ENCODE measurements at regions not wholly inside any gene's neighbourhood (a gene's known extent, or its start where the extent isn't known, plus 50 kb on each side); places are given as distances from the start of the nearest gene placed in this dataset.

DNA sequence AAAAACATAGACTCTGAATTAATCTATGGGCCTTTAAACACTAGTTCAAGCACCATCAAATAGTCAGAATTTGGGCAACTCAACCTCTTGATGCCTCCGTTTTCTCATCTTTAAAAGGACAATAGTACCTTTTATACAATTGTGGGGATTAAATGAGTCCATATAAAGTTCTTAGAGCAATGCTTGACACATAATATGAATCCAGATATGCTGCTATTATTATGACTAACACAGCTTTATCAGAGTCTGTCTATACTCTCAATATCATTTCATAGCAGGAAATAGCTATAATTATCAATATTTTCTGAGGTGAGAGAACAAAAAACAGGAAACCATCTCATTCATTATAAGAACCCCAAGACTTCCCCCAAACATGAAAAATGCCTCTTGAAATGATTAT is 430.5 kb upstream of the XYLT1 start:
- in situ Hi-C loops (cut with HindIII; ENCODE audit: low pct_unique_long_range_greater_than_20kb, low sequenced_read_pairs), result no loop called here
- no peak for TF ChIP-seq JUND (IDR thresholded peaks at IDR 0.05; ENCODE audit: low read depth)
- no peak for DNase-seq (ENCODE audit: low read depth in 1 of 2, low spot score in 1 of 2)

- in situ Hi-C loops (cut with HindIII; ENCODE audit: low pct_unique_long_range_greater_than_20kb, low sequenced_read_pairs), result no loop called here
- DNase-seq (ENCODE audit: low read depth in 1 of 2, low spot score in 1 of 2), result no peak
- TF ChIP-seq JUND (IDR thresholded peaks at IDR 0.05; ENCODE audit: low read depth), result no peak
These were observed 428.4 kb upstream of the XYLT1 start for GRCh38 chr16:17899141-17899540.

GRCh38 chr16:17887963-17888362 is 417.2 kb upstream of the XYLT1 start:
- TF ChIP-seq JUND (IDR thresholded peaks at IDR 0.05; ENCODE audit: low read depth), result no peak
- in situ Hi-C loops (cut with HindIII; ENCODE audit: low pct_unique_long_range_greater_than_20kb, low sequenced_read_pairs), result no loop called here
- no peak for DNase-seq (ENCODE audit: low read depth in 1 of 2, low spot score in 1 of 2)

GRCh38 chr16:17885659-17886207 is 415.0 kb upstream of the XYLT1 start:
- in situ Hi-C loops (cut with HindIII; ENCODE audit: low pct_unique_long_range_greater_than_20kb, low sequenced_read_pairs), result no loop called here
- no peak for DNase-seq (ENCODE audit: low read depth in 1 of 2, low spot score in 1 of 2)
- no peak for TF ChIP-seq JUND (IDR thresholded peaks at IDR 0.05; ENCODE audit: low read depth)

- no peak for TF ChIP-seq JUND (IDR thresholded peaks at IDR 0.05; ENCODE audit: low read depth)
- DNase-seq (ENCODE audit: low read depth in 1 of 2, low spot score in 1 of 2), result no peak
- in situ Hi-C loops (cut with HindIII; ENCODE audit: low pct_unique_long_range_greater_than_20kb, low sequenced_read_pairs), result no loop called here
These were observed 407.1 kb upstream of the XYLT1 start for GRCh38 chr16:17877821-17878360.

DNA sequence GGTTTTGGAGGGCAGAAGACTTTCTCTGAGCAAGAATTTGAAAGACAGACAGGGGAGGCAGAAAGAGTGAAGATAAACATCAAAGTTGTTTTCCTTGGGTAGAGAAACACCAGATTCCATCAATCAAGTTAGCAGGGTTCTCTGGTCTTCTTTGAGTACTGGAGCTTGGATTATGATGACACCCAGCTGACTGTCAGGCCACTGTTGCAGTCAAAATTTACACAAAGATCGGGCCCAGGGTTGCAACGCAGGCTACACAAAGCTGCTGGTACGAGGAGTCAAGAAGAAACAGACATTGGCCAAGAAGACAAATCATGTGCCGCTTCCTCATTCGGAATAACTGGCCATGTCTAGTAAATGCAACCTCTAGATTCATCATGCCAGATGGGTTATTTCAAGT is 396.2 kb upstream of the XYLT1 start:
- in situ Hi-C loops (cut with HindIII; ENCODE audit: low pct_unique_long_range_greater_than_20kb, low sequenced_read_pairs), result no loop called here
- DNase-seq (ENCODE audit: low read depth in 1 of 2, low spot score in 1 of 2), result no peak
- no peak for TF ChIP-seq JUND (IDR thresholded peaks at IDR 0.05; ENCODE audit: low read depth)

DNA sequence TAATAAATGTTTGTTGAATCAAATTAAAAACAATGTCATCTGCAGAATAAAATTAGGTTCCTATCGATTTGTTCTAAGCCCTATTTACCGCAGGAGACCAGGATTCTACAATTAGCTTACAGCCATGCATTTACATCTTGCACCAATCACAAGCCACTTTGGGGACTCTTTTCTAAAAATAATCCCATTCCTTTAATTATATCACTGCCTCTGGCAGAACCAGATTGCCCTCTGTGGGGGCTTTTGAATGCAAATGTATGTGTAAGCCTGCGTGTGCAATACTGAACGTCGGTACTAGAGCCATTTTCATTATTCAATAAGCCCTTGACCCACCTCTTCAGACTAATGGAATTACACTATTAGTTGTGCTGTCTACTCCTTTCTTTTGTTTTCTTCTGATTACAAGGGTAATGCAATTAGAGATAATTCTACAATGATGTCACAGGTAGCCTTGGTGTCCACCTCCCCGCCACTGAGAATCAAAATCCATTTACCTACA is 391.3 kb upstream of the XYLT1 start:
- in situ Hi-C loops (cut with HindIII; ENCODE audit: low pct_unique_long_range_greater_than_20kb, low sequenced_read_pairs), result no loop called here
- no peak for DNase-seq (ENCODE audit: low read depth in 1 of 2, low spot score in 1 of 2)
- TF ChIP-seq JUND (IDR thresholded peaks at IDR 0.05; ENCODE audit: low read depth), result no peak

- no peak for DNase-seq (ENCODE audit: low read depth in 1 of 2, low spot score in 1 of 2)
- in situ Hi-C loops (cut with HindIII; ENCODE audit: low pct_unique_long_range_greater_than_20kb, low sequenced_read_pairs), result no loop called here
- no peak for TF ChIP-seq JUND (IDR thresholded peaks at IDR 0.05; ENCODE audit: low read depth)
These were observed 387.3 kb upstream of the XYLT1 start for GRCh38 chr16:17858061-17858460.

DNA sequence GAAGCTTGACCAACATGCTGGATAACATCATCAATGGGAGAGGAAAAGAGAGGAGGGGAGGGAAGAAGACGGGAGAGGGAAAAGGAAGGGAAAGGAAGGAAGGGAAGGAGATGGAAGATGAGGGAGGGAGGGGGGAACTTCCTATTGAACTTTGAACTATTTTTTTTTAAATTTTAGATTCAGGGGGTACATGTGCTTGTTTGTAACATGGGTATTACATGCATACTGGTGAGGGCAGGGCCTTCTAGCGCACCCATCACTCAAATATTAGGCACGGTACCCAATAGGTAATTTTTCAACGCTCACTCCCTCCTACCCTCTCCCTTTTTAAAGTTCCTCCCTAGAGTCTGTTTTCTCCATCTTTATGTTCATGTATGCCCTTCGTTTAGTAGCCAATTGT is 383.2 kb upstream of the XYLT1 start:
- in situ Hi-C loops (cut with HindIII; ENCODE audit: low pct_unique_long_range_greater_than_20kb, low sequenced_read_pairs), result no loop called here
- TF ChIP-seq JUND (IDR thresholded peaks at IDR 0.05; ENCODE audit: low read depth), result no peak
- DNase-seq (ENCODE audit: low read depth in 1 of 2, low spot score in 1 of 2), result no peak

- DNase-seq (ENCODE audit: low read depth in 1 of 2, low spot score in 1 of 2), result no peak
- in situ Hi-C loops (cut with HindIII; ENCODE audit: low pct_unique_long_range_greater_than_20kb, low sequenced_read_pairs), result no loop called here
- no peak for TF ChIP-seq JUND (IDR thresholded peaks at IDR 0.05; ENCODE audit: low read depth)
These were observed 382.4 kb upstream of the XYLT1 start for GRCh38 chr16:17852977-17853702.

GRCh38 chr16:17850581-17851250 is 380.0 kb upstream of the XYLT1 start:
- TF ChIP-seq JUND (IDR thresholded peaks at IDR 0.05; ENCODE audit: low read depth), result no peak
- in situ Hi-C loops (cut with HindIII; ENCODE audit: low pct_unique_long_range_greater_than_20kb, low sequenced_read_pairs), result no loop called here
- no peak for DNase-seq (ENCODE audit: low read depth in 1 of 2, low spot score in 1 of 2)

DNA sequence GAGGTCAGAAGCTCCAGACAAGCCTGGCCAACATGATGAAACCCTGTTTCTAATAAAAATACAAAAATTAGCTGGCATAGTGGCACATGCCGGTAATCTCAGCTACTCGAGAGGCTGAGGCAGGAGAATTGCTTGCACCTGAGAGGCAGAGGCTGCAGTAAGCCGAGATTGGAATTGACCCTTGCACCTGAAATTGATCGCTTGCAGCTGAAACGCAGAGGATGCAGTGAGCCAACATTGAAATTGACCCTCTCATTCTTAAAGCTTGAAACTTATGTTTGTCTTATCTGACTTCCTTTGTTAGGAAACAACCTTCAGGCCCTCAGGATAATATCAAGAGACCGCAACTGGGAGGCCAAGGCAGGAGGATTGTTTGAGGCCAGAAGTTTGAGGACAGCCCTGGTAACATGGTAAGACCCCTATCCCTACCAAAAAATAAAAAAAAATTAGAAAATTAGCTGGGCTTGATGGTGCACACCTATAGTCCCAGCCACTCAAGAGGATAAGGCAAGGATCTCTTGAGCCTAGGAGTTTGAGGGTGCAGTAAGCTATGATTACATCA is 376.6 kb upstream of the XYLT1 start:
- TF ChIP-seq JUND (IDR thresholded peaks at IDR 0.05; ENCODE audit: low read depth), result no peak

DNA sequence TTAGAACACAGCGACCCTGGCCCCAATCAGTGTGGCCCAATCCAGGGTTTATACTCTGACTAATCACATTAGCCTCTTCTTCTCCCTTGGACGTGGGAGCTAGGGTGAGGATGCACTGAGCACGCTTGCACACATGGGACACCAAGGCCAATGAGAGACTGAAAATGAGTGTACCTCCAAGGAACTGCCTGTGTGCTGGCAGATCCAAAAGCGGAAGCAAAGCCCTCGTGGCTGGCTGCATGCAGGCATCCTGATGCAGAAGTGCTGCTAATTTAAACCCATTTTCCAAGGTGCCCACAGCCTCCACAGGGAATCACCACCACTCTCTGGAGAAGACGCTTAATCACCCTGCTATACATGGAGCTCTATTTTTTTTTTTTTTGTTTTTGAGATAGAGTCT is 375.3 kb upstream of the XYLT1 start:
- no peak for DNase-seq (ENCODE audit: low read depth in 1 of 2, low spot score in 1 of 2)
- in situ Hi-C loops (cut with HindIII; ENCODE audit: low pct_unique_long_range_greater_than_20kb, low sequenced_read_pairs), result no loop called here
- no peak for TF ChIP-seq JUND (IDR thresholded peaks at IDR 0.05; ENCODE audit: low read depth)

More for the DNA sequence above, 376.6 kb upstream of the XYLT1 start:
- in situ Hi-C loops (cut with HindIII; ENCODE audit: low pct_unique_long_range_greater_than_20kb, low sequenced_read_pairs), result no loop called here
- DNase-seq (ENCODE audit: low read depth in 1 of 2, low spot score in 1 of 2), result no peak
